ENCODE measurements at regions not wholly inside any gene's neighbourhood (a gene's known extent, or its start where the extent isn't known, plus 50 kb on each side); places are given as distances from the start of the nearest gene placed in this dataset.

- Histone ChIP-seq H3K36me3 (ENCODE audit: control insufficient read depth, insufficient read depth, low read length) (no peaks in the 10 kb centered on the region), H3K27me3 (ENCODE audit: control insufficient read depth, insufficient read depth, low read length, poor library complexity, severe bottlenecking) (no peaks in the 10 kb centered on the region), H3K9me3 (ENCODE audit: control insufficient read depth, low read length) (no peaks in the 10 kb centered on the region), H3K27ac (ENCODE audit: insufficient read depth, low read depth, low read length, poor library complexity, severe bottlenecking) (no peak overlapping the region), H3K4me1 (ENCODE audit: control insufficient read depth, insufficient read depth, low read length) (no peaks in the 10 kb centered on the region), H3K4me3 (ENCODE audit: insufficient read depth, low read depth, low read length) (no peak overlapping the region)
- 88 to 89% methylated on average over 1 to 2 of the region's 2 CpGs for WGBS, 2 experiments
Observed at GRCh38 chr6:22421198-22421597, 124.4 kb upstream of the PRL start.

GRCh38 chr6:22424196-22424595, 127.4 kb upstream of the PRL start:
- H3K36me3 ChIP-seq (ENCODE audit: control insufficient read depth, insufficient read depth, low read length): no peaks in the 10 kb centered on the region
- no peaks in the 10 kb centered on the region for H3K27me3 ChIP-seq (ENCODE audit: control insufficient read depth, insufficient read depth, low read length, poor library complexity, severe bottlenecking)
- WGBS, 2 experiments: 87 to 92% methylated on average over 2 of the region's 2 CpGs

GRCh38 chr6:22432060-22432459, 135.2 kb upstream of the PRL start:
- Histone ChIP-seq H3K27me3 (ENCODE audit: control insufficient read depth, insufficient read depth, low read length, poor library complexity, severe bottlenecking) (no peaks in the 10 kb centered on the region), H3K36me3 (ENCODE audit: control insufficient read depth, insufficient read depth, low read length) (no peaks in the 10 kb centered on the region), H3K27ac (ENCODE audit: insufficient read depth, low read depth, low read length, poor library complexity, severe bottlenecking) (no peak overlapping the region), H3K4me3 (ENCODE audit: insufficient read depth, low read depth, low read length) (no peak overlapping the region), H3K9me3 (ENCODE audit: control insufficient read depth, low read length) (no peaks in the 10 kb centered on the region), H3K4me1 (ENCODE audit: control insufficient read depth, insufficient read depth, low read length) (no peaks in the 10 kb centered on the region)
- 86 to 91% methylated on average over 2 of the region's 2 CpGs for WGBS, 2 experiments

More at GRCh38 chr6:22424196-22424595, 127.4 kb upstream of the PRL start:
- H3K4me3 ChIP-seq (ENCODE audit: insufficient read depth, low read depth, low read length): no peak overlapping the region
- H3K4me1 ChIP-seq (ENCODE audit: control insufficient read depth, insufficient read depth, low read length): no peaks in the 10 kb centered on the region
- H3K27ac ChIP-seq (ENCODE audit: insufficient read depth, low read depth, low read length, poor library complexity, severe bottlenecking): no peak overlapping the region
- no peaks in the 10 kb centered on the region for H3K9me3 ChIP-seq (ENCODE audit: control insufficient read depth, low read length)

GRCh38 chr6:22433745-22434144, 135.6 kb upstream of the HDGFL1 start:
- no peaks in the 10 kb centered on the region for H3K4me1 ChIP-seq (ENCODE audit: control insufficient read depth, insufficient read depth, low read length)
- H3K27ac ChIP-seq (ENCODE audit: insufficient read depth, low read depth, low read length, poor library complexity, severe bottlenecking): no peak overlapping the region
- no peaks in the 10 kb centered on the region for H3K9me3 ChIP-seq (ENCODE audit: control insufficient read depth, low read length)
- H3K27me3 ChIP-seq (ENCODE audit: control insufficient read depth, insufficient read depth, low read length, poor library complexity, severe bottlenecking): no peaks in the 10 kb centered on the region
- no peak overlapping the region for H3K4me3 ChIP-seq (ENCODE audit: insufficient read depth, low read depth, low read length)
- no peaks in the 10 kb centered on the region for H3K36me3 ChIP-seq (ENCODE audit: control insufficient read depth, insufficient read depth, low read length)
- 91 to 95% methylated on average over 6 of the region's 6 CpGs for WGBS, 2 experiments

- WGBS, 2 experiments: 92 to 96% methylated on average over 4 of the region's 4 CpGs
- no peaks in the 10 kb centered on the region for H3K9me3 ChIP-seq (ENCODE audit: control insufficient read depth, low read length)
- no peaks in the 10 kb centered on the region for H3K4me1 ChIP-seq (ENCODE audit: control insufficient read depth, insufficient read depth, low read length)
- H3K36me3 ChIP-seq (ENCODE audit: control insufficient read depth, insufficient read depth, low read length): no peaks in the 10 kb centered on the region
- no peak overlapping the region for H3K4me3 ChIP-seq (ENCODE audit: insufficient read depth, low read depth, low read length)
- no peaks in the 10 kb centered on the region for H3K27me3 ChIP-seq (ENCODE audit: control insufficient read depth, insufficient read depth, low read length, poor library complexity, severe bottlenecking)
- no peak overlapping the region for H3K27ac ChIP-seq (ENCODE audit: insufficient read depth, low read depth, low read length, poor library complexity, severe bottlenecking)
Observed at GRCh38 chr6:22435151-22435550, 134.2 kb upstream of the HDGFL1 start.

GRCh38 chr6:22436134-22436533, 133.2 kb upstream of the HDGFL1 start:
- WGBS, 2 experiments: 94 to 100% methylated on average over 2 of the region's 2 CpGs
- Histone ChIP-seq H3K36me3 (ENCODE audit: control insufficient read depth, insufficient read depth, low read length) (no peaks in the 10 kb centered on the region), H3K27me3 (ENCODE audit: control insufficient read depth, insufficient read depth, low read length, poor library complexity, severe bottlenecking) (no peaks in the 10 kb centered on the region), H3K4me3 (ENCODE audit: insufficient read depth, low read depth, low read length) (no peak overlapping the region), H3K27ac (ENCODE audit: insufficient read depth, low read depth, low read length, poor library complexity, severe bottlenecking) (no peak overlapping the region), H3K9me3 (ENCODE audit: control insufficient read depth, low read length) (no peaks in the 10 kb centered on the region), H3K4me1 (ENCODE audit: control insufficient read depth, insufficient read depth, low read length) (no peaks in the 10 kb centered on the region)

GRCh38 chr6:22437665-22438064, 131.7 kb upstream of the HDGFL1 start:
- no peaks in the 10 kb centered on the region for H3K36me3 ChIP-seq (ENCODE audit: control insufficient read depth, insufficient read depth, low read length)
- H3K4me3 ChIP-seq (ENCODE audit: insufficient read depth, low read depth, low read length): no peak overlapping the region
- H3K9me3 ChIP-seq (ENCODE audit: control insufficient read depth, low read length): no peaks in the 10 kb centered on the region
- H3K4me1 ChIP-seq (ENCODE audit: control insufficient read depth, insufficient read depth, low read length): no peaks in the 10 kb centered on the region
- no peaks in the 10 kb centered on the region for H3K27me3 ChIP-seq (ENCODE audit: control insufficient read depth, insufficient read depth, low read length, poor library complexity, severe bottlenecking)
- no peak overlapping the region for H3K27ac ChIP-seq (ENCODE audit: insufficient read depth, low read depth, low read length, poor library complexity, severe bottlenecking)
- WGBS, 2 experiments: 100% methylated on average over 1 of the region's 1 CpG

GRCh38 chr6:22442826-22443225, 126.5 kb upstream of the HDGFL1 start:
- Histone ChIP-seq H3K4me3 (ENCODE audit: insufficient read depth, low read depth, low read length) (no peak overlapping the region), H3K27me3 (ENCODE audit: control insufficient read depth, insufficient read depth, low read length, poor library complexity, severe bottlenecking) (no peaks in the 10 kb centered on the region), H3K4me1 (ENCODE audit: control insufficient read depth, insufficient read depth, low read length) (peaks cover 10% of the 10 kb centered on the region), H3K36me3 (ENCODE audit: control insufficient read depth, insufficient read depth, low read length) (no peaks in the 10 kb centered on the region), H3K9me3 (ENCODE audit: control insufficient read depth, low read length) (no peaks in the 10 kb centered on the region), H3K27ac (ENCODE audit: insufficient read depth, low read depth, low read length, poor library complexity, severe bottlenecking) (no peak overlapping the region)
- WGBS, 2 experiments: 88 to 90% methylated on average over 1 of the region's 1 CpG

GRCh38 chr6:22444330-22444729, 125.0 kb upstream of the HDGFL1 start:
- Histone ChIP-seq H3K9me3 (ENCODE audit: control insufficient read depth, low read length) (no peaks in the 10 kb centered on the region), H3K4me3 (ENCODE audit: insufficient read depth, low read depth, low read length) (no peak overlapping the region), H3K4me1 (ENCODE audit: control insufficient read depth, insufficient read depth, low read length) (peaks cover 11% of the 10 kb centered on the region), H3K27ac (ENCODE audit: insufficient read depth, low read depth, low read length, poor library complexity, severe bottlenecking) (no peak overlapping the region), H3K36me3 (ENCODE audit: control insufficient read depth, insufficient read depth, low read length) (no peaks in the 10 kb centered on the region), H3K27me3 (ENCODE audit: control insufficient read depth, insufficient read depth, low read length, poor library complexity, severe bottlenecking) (no peaks in the 10 kb centered on the region)
- WGBS, 2 experiments: 93 to 100% methylated on average over 2 to 3 of the region's 3 CpGs

GRCh38 chr6:22445946-22446345, 123.4 kb upstream of the HDGFL1 start:
- H3K36me3 ChIP-seq (ENCODE audit: control insufficient read depth, insufficient read depth, low read length): no peaks in the 10 kb centered on the region
- H3K9me3 ChIP-seq (ENCODE audit: control insufficient read depth, low read length): no peaks in the 10 kb centered on the region
- H3K27ac ChIP-seq (ENCODE audit: insufficient read depth, low read depth, low read length, poor library complexity, severe bottlenecking): no peak overlapping the region
- H3K27me3 ChIP-seq (ENCODE audit: control insufficient read depth, insufficient read depth, low read length, poor library complexity, severe bottlenecking): no peaks in the 10 kb centered on the region
- H3K4me3 ChIP-seq (ENCODE audit: insufficient read depth, low read depth, low read length): no peak overlapping the region
- H3K4me1 ChIP-seq (ENCODE audit: control insufficient read depth, insufficient read depth, low read length): peaks cover 11% of the 10 kb centered on the region
- 94 to 95% methylated on average over 2 of the region's 2 CpGs for WGBS, 2 experiments
